Astrocyte of the cerebellum (primary cell): ENCODE measurements at regions not wholly inside any gene's neighbourhood (a gene's known extent, or its start where the extent isn't known, plus 50 kb on each side); places are given as distances from the start of the nearest gene placed in this dataset.

Experiments used
- DNase-seq: peaks from one replicate; pipeline ENCODE4 v3.0.0-alpha.2; 2011; ENCODE audit warnings: low read depth
- H3K4me3 ChIP-seq: 2 replicates; pipeline ENCODE4 v1.5.1; 2011; ENCODE audit warnings: mild to moderate bottlenecking, low read depth, low read length, moderate library complexity
- in situ Hi-C: cut with HindIII; loops from 2 replicates; pipeline ENCODE4 v1.10.0; 2017; ENCODE audit warnings: low sequenced_read_pairs
- TF ChIP-seq, protein P1 (sequence below): IDR thresholded peaks from 2 replicates; pipeline ENCODE4 v1.5.1; 2012; ENCODE audit warnings: low read length, low read depth, moderate library complexity, mild to moderate bottlenecking; ENCODE audit errors: missing control alignments

DNA sequence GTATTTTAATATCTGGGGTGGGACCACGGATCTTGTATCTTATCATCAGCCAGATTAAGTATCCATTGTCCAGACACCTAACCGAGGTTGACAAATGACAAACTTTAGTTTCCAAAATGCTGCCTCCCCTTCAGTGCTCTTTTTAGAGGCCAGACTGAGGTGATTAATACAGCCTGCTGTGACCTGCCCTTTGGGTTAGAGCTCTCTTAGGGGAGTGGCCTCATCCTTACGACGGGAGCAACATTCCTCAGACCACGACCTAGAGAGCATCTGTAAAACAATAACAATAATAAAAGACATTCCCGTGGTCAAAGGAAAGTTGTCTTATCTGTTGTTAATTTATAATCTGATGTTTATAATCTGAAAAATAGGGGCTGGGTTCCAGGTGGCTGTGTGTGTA lies 405.3 kb downstream of the LPIN1 start:
- DNase-seq = no peak
- TF ChIP-seq, protein P1, sequence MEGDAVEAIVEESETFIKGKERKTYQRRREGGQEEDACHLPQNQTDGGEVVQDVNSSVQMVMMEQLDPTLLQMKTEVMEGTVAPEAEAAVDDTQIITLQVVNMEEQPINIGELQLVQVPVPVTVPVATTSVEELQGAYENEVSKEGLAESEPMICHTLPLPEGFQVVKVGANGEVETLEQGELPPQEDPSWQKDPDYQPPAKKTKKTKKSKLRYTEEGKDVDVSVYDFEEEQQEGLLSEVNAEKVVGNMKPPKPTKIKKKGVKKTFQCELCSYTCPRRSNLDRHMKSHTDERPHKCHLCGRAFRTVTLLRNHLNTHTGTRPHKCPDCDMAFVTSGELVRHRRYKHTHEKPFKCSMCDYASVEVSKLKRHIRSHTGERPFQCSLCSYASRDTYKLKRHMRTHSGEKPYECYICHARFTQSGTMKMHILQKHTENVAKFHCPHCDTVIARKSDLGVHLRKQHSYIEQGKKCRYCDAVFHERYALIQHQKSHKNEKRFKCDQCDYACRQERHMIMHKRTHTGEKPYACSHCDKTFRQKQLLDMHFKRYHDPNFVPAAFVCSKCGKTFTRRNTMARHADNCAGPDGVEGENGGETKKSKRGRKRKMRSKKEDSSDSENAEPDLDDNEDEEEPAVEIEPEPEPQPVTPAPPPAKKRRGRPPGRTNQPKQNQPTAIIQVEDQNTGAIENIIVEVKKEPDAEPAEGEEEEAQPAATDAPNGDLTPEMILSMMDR = no peak
- no peak overlapping the region for H3K4me3 ChIP-seq
- in situ Hi-C loops = loop anchor here (25.0 kb wide), 1 partner anchor 289 kb away; no protein-coding TSS in a partner anchor

GRCh38 chr2:12152888-12153287 lies 406.5 kb downstream of the LPIN1 start:
- DNase-seq = no peak
- TF ChIP-seq, protein P1 = no peak
- in situ Hi-C loops = loop anchor here (25.0 kb wide), 1 partner anchor 291 kb away; no protein-coding TSS in a partner anchor
- no peak overlapping the region for H3K4me3 ChIP-seq

DNA sequence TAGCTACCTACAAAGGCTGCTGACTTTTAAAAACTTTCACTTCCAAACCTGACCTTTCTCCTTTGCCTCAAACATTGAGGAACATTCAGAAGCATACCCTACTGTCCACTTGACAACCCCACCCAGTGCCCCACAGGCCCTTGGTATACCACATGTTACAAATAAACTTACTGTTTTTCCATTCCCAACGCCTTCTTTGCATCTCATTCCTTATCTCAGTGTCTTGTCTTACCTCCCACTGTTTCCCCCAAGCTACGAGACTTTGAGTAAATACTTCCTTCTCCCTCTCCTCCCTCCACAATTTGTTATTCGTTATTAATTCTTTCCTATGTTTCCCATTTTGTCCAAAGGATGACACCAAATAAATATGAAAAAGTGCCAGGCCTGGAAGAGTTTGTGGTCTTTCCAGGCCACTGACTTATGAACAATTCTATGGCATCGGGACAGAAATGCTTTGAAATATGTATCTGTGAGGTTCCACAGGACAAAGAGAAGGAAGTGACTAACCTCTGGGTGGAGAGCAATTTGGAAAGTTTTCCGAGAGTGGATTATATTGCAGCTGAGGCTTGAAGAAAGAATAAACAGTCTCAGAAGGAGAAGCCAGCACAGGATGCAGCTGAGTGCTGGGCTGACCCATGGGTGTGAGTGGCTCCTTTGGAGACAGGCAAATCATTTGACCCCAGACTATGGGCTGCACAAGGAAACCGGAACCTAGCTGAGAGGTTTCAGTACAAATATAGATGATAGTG lies 409.0 kb downstream of the LPIN1 start:
- in situ Hi-C loops = loop anchor here (25.0 kb wide), 1 partner anchor 293 kb away; no protein-coding TSS in a partner anchor
- TF ChIP-seq, protein P1 = no peak
- peak; percentile 94 for DNase-seq

GRCh38 chr2:12156349-12156748 lies 409.9 kb downstream of the LPIN1 start:
- DNase-seq = no peak
- no peak overlapping the region for H3K4me3 ChIP-seq

More for the DNA sequence above, 409.0 kb downstream of the LPIN1 start:
- no peak overlapping the region for H3K4me3 ChIP-seq

DNA sequence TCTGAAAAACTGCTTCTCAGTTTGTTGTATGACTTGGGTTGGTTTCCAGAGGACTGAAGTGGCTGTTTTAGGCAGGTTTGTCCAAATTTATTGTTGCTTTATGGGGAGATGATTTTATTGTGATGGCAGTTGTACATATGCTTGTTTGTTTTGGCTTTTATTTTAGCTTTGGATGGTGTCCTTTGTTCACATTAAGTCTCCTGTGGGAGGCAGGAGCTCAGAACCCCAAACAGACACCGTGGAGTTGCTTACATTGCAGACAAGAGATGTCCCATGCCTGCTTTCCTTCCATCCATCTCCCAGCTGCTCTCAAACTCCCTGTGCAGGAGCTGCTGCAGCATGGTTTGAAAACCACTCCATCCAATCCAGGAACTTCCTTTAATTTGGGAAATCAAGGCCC lies 414.7 kb downstream of the LPIN1 start:
- in situ Hi-C loops = loop anchor here (25.0 kb wide), 1 partner anchor 299 kb away; no protein-coding TSS in a partner anchor
- TF ChIP-seq, protein P1 = no peak
- DNase-seq = no peak
- no peak overlapping the region for H3K4me3 ChIP-seq

More at GRCh38 chr2:12156349-12156748, 409.9 kb downstream of the LPIN1 start:
- TF ChIP-seq, protein P1 = no peak
- in situ Hi-C loops = loop anchor here (25.0 kb wide), 1 partner anchor 294 kb away; no protein-coding TSS in a partner anchor

DNA sequence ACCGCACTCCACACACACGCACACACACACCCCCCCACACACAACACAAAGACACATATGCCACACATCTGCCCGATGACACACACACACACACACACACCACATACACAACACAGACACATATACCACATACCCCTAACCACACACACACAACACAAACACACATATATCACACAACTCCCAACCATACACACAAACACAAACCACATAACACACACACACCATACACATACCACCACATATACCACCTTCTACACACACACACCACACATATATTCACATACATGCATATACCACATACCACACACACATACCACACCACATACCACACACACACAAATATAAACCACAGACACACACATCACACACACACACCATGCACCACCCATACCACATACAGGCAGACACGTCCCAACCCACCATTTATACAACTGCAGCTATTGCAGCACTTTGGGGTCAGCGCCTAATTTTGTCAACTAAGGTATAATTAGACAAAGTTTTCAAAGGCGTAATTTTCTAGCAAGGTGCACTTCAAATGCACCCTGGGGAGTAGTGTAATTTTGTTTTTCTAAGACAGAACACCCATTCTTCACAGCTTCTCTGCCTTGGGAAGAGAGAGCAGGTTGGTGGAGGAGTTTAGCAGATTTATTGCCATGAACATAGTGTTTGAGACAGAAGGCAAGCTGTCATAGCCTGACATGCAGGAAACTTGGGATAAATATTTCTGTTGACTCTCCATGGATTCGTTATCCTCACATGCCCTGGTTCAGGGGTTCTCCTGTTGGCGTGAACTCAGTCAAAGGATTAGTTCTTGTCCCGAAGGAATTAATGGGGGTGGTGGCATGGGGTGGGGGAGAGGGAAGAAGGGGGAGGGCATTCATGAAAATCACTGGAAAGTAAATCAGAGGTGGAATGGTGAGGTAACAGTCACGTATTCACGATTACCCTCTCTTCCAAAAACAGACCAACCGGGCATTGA lies 416.1 kb downstream of the LPIN1 start:
- H3K4me3 ChIP-seq = no peak overlapping the region
- TF ChIP-seq, protein P1 = no peak
- in situ Hi-C loops = loop anchor here (25.0 kb wide), 1 partner anchor 300 kb away; no protein-coding TSS in a partner anchor
- DNase-seq = no peak
